ENCODE measurements at regions not wholly inside any gene's neighbourhood (a gene's known extent, or its start where the extent isn't known, plus 50 kb on each side); places are given as distances from the start of the nearest gene placed in this dataset.

DNA sequence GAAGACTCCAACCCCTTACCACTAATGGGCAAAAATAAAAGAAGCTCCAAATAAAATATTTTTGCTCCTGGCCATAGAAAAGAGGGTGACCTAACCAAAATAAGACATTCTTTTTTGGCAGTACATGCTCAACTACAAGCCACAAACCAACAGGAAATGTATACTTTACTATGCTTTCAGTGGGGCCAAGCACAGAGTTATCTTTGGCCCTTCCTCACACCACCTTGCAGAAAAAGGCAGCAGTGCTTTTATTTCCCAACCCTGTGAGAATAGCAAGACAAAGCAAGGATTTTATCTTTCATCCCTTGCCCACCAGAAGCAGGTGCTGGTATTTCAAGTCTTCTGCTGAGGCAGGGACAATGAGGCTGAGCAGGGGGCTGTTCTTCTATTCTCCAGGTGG is 1493.1 kb downstream of the CDH11 start:
- TF ChIP-seq, protein P1, sequence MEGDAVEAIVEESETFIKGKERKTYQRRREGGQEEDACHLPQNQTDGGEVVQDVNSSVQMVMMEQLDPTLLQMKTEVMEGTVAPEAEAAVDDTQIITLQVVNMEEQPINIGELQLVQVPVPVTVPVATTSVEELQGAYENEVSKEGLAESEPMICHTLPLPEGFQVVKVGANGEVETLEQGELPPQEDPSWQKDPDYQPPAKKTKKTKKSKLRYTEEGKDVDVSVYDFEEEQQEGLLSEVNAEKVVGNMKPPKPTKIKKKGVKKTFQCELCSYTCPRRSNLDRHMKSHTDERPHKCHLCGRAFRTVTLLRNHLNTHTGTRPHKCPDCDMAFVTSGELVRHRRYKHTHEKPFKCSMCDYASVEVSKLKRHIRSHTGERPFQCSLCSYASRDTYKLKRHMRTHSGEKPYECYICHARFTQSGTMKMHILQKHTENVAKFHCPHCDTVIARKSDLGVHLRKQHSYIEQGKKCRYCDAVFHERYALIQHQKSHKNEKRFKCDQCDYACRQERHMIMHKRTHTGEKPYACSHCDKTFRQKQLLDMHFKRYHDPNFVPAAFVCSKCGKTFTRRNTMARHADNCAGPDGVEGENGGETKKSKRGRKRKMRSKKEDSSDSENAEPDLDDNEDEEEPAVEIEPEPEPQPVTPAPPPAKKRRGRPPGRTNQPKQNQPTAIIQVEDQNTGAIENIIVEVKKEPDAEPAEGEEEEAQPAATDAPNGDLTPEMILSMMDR (IDR thresholded peaks at IDR 0.05) = no peak
- no peak for TF ChIP-seq POLR2A (IDR thresholded peaks at IDR 0.05)
- no peak for TF ChIP-seq POLR2AphosphoS5 (IDR thresholded peaks at IDR 0.05)

Data from stomach (tissue), 4 donors.